Neural progenitor cell (in vitro differentiated cells): ENCODE measurements at regions not wholly inside any gene's neighbourhood (a gene's known extent, or its start where the extent isn't known, plus 50 kb on each side); places are given as distances from the start of the nearest gene placed in this dataset.

Source experiments
- DNase-seq: peaks from one replicate; pipeline ENCODE4 v3.0.0-alpha.2; 2016; ENCODE audit warnings: low spot score
- H2AFZ ChIP-seq: fragments of 200-600 bp; sonication (generic); replicated peaks from 2 replicates; pipeline ENCODE4 v1.6.1; 2016; ENCODE audit warnings: antibody characterized with exemption
- H3F3A ChIP-seq: fragments of 200-600 bp; sonication (generic); 2 replicates; pipeline ENCODE4 v1.6.1; 2016; ENCODE audit warnings: antibody characterized with exemption, low read depth
- H3K27ac ChIP-seq: fragments of 200-600 bp; sonication (generic); 2 replicates; pipeline ENCODE4 v1.5.1; 2016; ENCODE audit warnings: mild to moderate bottlenecking
- H3K27me3 ChIP-seq: fragments of 200-600 bp; sonication (generic); 2 replicates; pipeline ENCODE4 v1.6.1; 2016; ENCODE audit warnings: mild to moderate bottlenecking, moderate library complexity
- H3K36me3 ChIP-seq: fragments of 200-600 bp; sonication (generic); 2 replicates; pipeline ENCODE4 v1.5.1; 2016
- H3K4me1 ChIP-seq: fragments of 200-600 bp; sonication (generic); 2 replicates; pipeline ENCODE4 v1.6.1; 2016; ENCODE audit warnings: mixed run types
- H3K4me2 ChIP-seq: fragments of 200-600 bp; sonication (generic); 2 replicates; pipeline ENCODE4 v1.6.1; 2016
- H3K4me3 ChIP-seq: fragments of 200-600 bp; sonication (generic); 2 replicates; pipeline ENCODE4 v1.5.1; 2016
- H3K79me2 ChIP-seq: fragments of 200-600 bp; sonication (generic); 2 replicates; pipeline ENCODE4 v1.6.1; 2016; ENCODE audit warnings: low read depth
- H3K9ac ChIP-seq: fragments of 200-600 bp; sonication (generic); 2 replicates; pipeline ENCODE4 v1.6.1; 2016
- H3K9me3 ChIP-seq: fragments of 200-600 bp; sonication (generic); 2 replicates; pipeline ENCODE4 v1.5.1; 2016; ENCODE audit warnings: low read depth
- H4K20me1 ChIP-seq: fragments of 200-600 bp; sonication (generic); 2 replicates; pipeline ENCODE4 v1.6.1; 2016; ENCODE audit warnings: low read depth
- H3K27ac Mint-ChIP-seq: 3 replicates; pipeline ENCODE4 v1.8.0; 2021; ENCODE audit warnings: mixed read lengths
- H3K27me3 Mint-ChIP-seq: 2 replicates; pipeline ENCODE4 v1.8.0; 2022; ENCODE audit warnings: low read depth, mild to moderate bottlenecking, inconsistent platforms, moderate library complexity, mixed read lengths; ENCODE audit not compliant: insufficient read depth
- H3K36me3 Mint-ChIP-seq: 3 replicates; pipeline ENCODE4 v1.8.0; 2021; ENCODE audit warnings: mixed read lengths
- H3K4me1 Mint-ChIP-seq: 3 replicates; pipeline ENCODE4 v1.8.0; 2021; ENCODE audit warnings: mixed read lengths
- H3K4me3 Mint-ChIP-seq: 3 replicates; pipeline ENCODE4 v1.8.0; 2021; ENCODE audit warnings: mild to moderate bottlenecking, moderate library complexity, mixed read lengths
- H3K9me3 Mint-ChIP-seq: 3 replicates; pipeline ENCODE4 v1.8.0; 2020; ENCODE audit warnings: mixed read lengths
- CTCF ChIP-seq: fragments of 200-600 bp; sonication (generic); IDR thresholded peaks from 2 replicates; pipeline ENCODE4 v1.5.1; 2017; ENCODE audit warnings: antibody characterized with exemption, mild to moderate bottlenecking
- EZH2 ChIP-seq: fragments of 200-600 bp; sonication (generic); IDR thresholded peaks from 2 replicates; pipeline ENCODE4 v1.6.1; 2017; ENCODE audit warnings: antibody characterized with exemption, mild to moderate bottlenecking, moderate library complexity
- EZH2phosphoT487 ChIP-seq: fragments of 200-600 bp; sonication (generic); IDR thresholded peaks from 2 replicates; pipeline ENCODE4 v1.6.1; 2017; ENCODE audit warnings: antibody characterized with exemption

GRCh38 chr22:48961705-48962104, 866.0 kb downstream of the BRD1 start:
- Histone ChIP-seq H3K27ac (no peak overlapping the region), H4K20me1 (no peaks in the 10 kb centered on the region), H2AFZ (no peak overlapping the region), H3K4me2 (no peak overlapping the region), H3K9me3 (no peaks in the 10 kb centered on the region), H3F3A (no peaks in the 10 kb centered on the region), H3K27me3 (no peaks in the 10 kb centered on the region), H3K79me2 (no peaks in the 10 kb centered on the region), H3K9ac (no peak overlapping the region), H3K36me3 (no peaks in the 10 kb centered on the region), H3K4me3 (no peak overlapping the region), H3K4me1 (no peaks in the 10 kb centered on the region)
- no peaks in the 10 kb centered on the region for H3K36me3 Mint-ChIP-seq
- no peak overlapping the region for H3K27ac Mint-ChIP-seq
- peaks cover 6% of the 10 kb centered on the region for H3K4me1 Mint-ChIP-seq
- H3K9me3 Mint-ChIP-seq = no peaks in the 10 kb centered on the region
- H3K27me3 Mint-ChIP-seq = peaks cover 6% of the 10 kb centered on the region
- TF ChIP-seq EZH2phosphoT487 (no peak), EZH2 (no peak), CTCF (no peak)
- no peak for DNase-seq
- no peak overlapping the region for H3K4me3 Mint-ChIP-seq

- H3K4me3 Mint-ChIP-seq = no peak overlapping the region
- Histone ChIP-seq H3K79me2 (no peaks in the 10 kb centered on the region), H3K9me3 (no peaks in the 10 kb centered on the region), H3K27ac (no peak overlapping the region), H3K9ac (no peak overlapping the region), H3K27me3 (no peaks in the 10 kb centered on the region), H2AFZ (no peak overlapping the region), H3K36me3 (no peaks in the 10 kb centered on the region), H3F3A (no peaks in the 10 kb centered on the region), H3K4me3 (no peak overlapping the region), H3K4me2 (no peak overlapping the region), H3K4me1 (no peaks in the 10 kb centered on the region), H4K20me1 (no peaks in the 10 kb centered on the region)
- peaks cover 8% of the 10 kb centered on the region for H3K4me1 Mint-ChIP-seq
- TF ChIP-seq EZH2phosphoT487 (no peak), EZH2 (no peak), CTCF (no peak)
- no peaks in the 10 kb centered on the region for H3K36me3 Mint-ChIP-seq
- H3K27ac Mint-ChIP-seq = no peak overlapping the region
- H3K27me3 Mint-ChIP-seq = peaks cover 8% of the 10 kb centered on the region
- DNase-seq = no peak
- H3K9me3 Mint-ChIP-seq = no peaks in the 10 kb centered on the region
These were observed 866.6 kb downstream of the BRD1 start for GRCh38 chr22:48960980-48961660.

GRCh38 chr22:48960576-48960975, 867.1 kb downstream of the BRD1 start:
- peaks cover 8% of the 10 kb centered on the region for H3K27me3 Mint-ChIP-seq
- H3K9me3 Mint-ChIP-seq = no peaks in the 10 kb centered on the region
- no peak overlapping the region for H2AFZ ChIP-seq
- H3K4me1 Mint-ChIP-seq = peaks cover 8% of the 10 kb centered on the region
- no peaks in the 10 kb centered on the region for H3K36me3 Mint-ChIP-seq
- no peaks in the 10 kb centered on the region for H4K20me1 ChIP-seq
- H3K4me1 ChIP-seq = no peaks in the 10 kb centered on the region
- TF ChIP-seq EZH2 (no peak), EZH2phosphoT487 (no peak), CTCF (no peak)
- no peaks in the 10 kb centered on the region for H3K27me3 ChIP-seq
- no peaks in the 10 kb centered on the region for H3F3A ChIP-seq
- no peaks in the 10 kb centered on the region for H3K36me3 ChIP-seq
- no peaks in the 10 kb centered on the region for H3K9me3 ChIP-seq
- H3K4me3 Mint-ChIP-seq = no peak overlapping the region
- H3K27ac Mint-ChIP-seq = peak overlapping the region; percentile 43
- DNase-seq = no peak
- H3K9ac ChIP-seq = no peak overlapping the region
- H3K4me2 ChIP-seq = no peak overlapping the region
- no peak overlapping the region for H3K27ac ChIP-seq
- no peak overlapping the region for H3K4me3 ChIP-seq
- H3K79me2 ChIP-seq = no peaks in the 10 kb centered on the region
